ENCODE measurements at regions not wholly inside any gene's neighbourhood (a gene's known extent, or its start where the extent isn't known, plus 50 kb on each side); places are given as distances from the start of the nearest gene placed in this dataset.

DNA sequence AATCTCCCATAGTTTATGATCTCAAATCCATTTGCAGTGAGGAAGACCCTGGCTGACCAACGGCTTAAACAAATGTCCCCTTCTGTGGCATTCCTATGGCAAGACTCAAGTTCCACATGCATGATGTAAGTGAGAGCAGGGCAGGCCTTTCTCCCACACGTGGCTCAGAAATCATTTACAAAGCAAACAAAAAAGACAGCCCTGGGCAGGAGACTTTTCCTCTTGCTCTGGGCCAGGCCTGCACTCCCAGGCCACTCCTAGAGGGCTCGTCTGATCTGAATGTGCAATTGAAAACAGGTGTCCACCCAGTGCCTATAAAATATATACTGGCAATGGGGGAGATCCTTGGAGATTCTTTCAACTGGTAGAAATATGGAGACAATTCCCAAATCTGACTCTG lies 123.1 kb downstream of the DMRT2 start:
- no peaks in the 10 kb centered on the region for H3K27me3 ChIP-seq (ENCODE audit: insufficient read depth, low read depth, low read length)
- no peaks in the 10 kb centered on the region for H3F3A ChIP-seq (ENCODE audit: insufficient read depth, low read length, poor library complexity, severe bottlenecking)
- TF ChIP-seq MXI1 (conservative IDR thresholded peaks at IDR 0.05; ENCODE audit: poor library complexity, severe bottlenecking) (no peak), POLR2AphosphoS5 (IDR thresholded peaks at IDR 0.05) (no peak), SMC3 (conservative IDR thresholded peaks at IDR 0.05; ENCODE audit: poor library complexity) (no peak), TAF1 (IDR thresholded peaks at IDR 0.05; ENCODE audit: low read depth) (no peak), EZH2 (IDR thresholded peaks at IDR 0.05; ENCODE audit: borderline replicate concordance, insufficient read depth, low read length, poor library complexity, severe bottlenecking) (no peak), RAD21 (conservative IDR thresholded peaks at IDR 0.05) (no peak), EP300 (conservative IDR thresholded peaks at IDR 0.05; ENCODE audit: poor library complexity, severe bottlenecking) (no peak)
- TF ChIP-seq, protein P1, sequence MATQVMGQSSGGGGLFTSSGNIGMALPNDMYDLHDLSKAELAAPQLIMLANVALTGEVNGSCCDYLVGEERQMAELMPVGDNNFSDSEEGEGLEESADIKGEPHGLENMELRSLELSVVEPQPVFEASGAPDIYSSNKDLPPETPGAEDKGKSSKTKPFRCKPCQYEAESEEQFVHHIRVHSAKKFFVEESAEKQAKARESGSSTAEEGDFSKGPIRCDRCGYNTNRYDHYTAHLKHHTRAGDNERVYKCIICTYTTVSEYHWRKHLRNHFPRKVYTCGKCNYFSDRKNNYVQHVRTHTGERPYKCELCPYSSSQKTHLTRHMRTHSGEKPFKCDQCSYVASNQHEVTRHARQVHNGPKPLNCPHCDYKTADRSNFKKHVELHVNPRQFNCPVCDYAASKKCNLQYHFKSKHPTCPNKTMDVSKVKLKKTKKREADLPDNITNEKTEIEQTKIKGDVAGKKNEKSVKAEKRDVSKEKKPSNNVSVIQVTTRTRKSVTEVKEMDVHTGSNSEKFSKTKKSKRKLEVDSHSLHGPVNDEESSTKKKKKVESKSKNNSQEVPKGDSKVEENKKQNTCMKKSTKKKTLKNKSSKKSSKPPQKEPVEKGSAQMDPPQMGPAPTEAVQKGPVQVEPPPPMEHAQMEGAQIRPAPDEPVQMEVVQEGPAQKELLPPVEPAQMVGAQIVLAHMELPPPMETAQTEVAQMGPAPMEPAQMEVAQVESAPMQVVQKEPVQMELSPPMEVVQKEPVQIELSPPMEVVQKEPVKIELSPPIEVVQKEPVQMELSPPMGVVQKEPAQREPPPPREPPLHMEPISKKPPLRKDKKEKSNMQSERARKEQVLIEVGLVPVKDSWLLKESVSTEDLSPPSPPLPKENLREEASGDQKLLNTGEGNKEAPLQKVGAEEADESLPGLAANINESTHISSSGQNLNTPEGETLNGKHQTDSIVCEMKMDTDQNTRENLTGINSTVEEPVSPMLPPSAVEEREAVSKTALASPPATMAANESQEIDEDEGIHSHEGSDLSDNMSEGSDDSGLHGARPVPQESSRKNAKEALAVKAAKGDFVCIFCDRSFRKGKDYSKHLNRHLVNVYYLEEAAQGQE (IDR thresholded peaks at IDR 0.05; ENCODE audit: borderline replicate concordance) = no peak
- TF ChIP-seq, protein P2, sequence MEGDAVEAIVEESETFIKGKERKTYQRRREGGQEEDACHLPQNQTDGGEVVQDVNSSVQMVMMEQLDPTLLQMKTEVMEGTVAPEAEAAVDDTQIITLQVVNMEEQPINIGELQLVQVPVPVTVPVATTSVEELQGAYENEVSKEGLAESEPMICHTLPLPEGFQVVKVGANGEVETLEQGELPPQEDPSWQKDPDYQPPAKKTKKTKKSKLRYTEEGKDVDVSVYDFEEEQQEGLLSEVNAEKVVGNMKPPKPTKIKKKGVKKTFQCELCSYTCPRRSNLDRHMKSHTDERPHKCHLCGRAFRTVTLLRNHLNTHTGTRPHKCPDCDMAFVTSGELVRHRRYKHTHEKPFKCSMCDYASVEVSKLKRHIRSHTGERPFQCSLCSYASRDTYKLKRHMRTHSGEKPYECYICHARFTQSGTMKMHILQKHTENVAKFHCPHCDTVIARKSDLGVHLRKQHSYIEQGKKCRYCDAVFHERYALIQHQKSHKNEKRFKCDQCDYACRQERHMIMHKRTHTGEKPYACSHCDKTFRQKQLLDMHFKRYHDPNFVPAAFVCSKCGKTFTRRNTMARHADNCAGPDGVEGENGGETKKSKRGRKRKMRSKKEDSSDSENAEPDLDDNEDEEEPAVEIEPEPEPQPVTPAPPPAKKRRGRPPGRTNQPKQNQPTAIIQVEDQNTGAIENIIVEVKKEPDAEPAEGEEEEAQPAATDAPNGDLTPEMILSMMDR (IDR thresholded peaks at IDR 0.05; ENCODE audit: poor library complexity, severe bottlenecking) = no peak
- no peaks in the 10 kb centered on the region for H3K79me2 ChIP-seq (replicated peaks; ENCODE audit: insufficient read depth, low read length)
- no peak overlapping the region for H3K4me3 ChIP-seq (ENCODE audit: low read length)
- H3K9me3 ChIP-seq (ENCODE audit: low read length) = peaks cover 9% of the 10 kb centered on the region
- H4K20me1 ChIP-seq (ENCODE audit: insufficient read depth) = no peaks in the 10 kb centered on the region
- H3K9me2 ChIP-seq (ENCODE audit: insufficient read depth, low read length) = no peaks in the 10 kb centered on the region
- no peaks in the 10 kb centered on the region for H3K36me3 ChIP-seq (ENCODE audit: insufficient read depth, low read length)
- H3K27ac ChIP-seq (ENCODE audit: low read length) = no peak overlapping the region
- H3K4me2 ChIP-seq (ENCODE audit: low read length) = no peak overlapping the region
- H2AFZ ChIP-seq (ENCODE audit: low read depth, low read length) = no peak overlapping the region
- H3K9ac ChIP-seq (ENCODE audit: low read length) = no peak overlapping the region

DNA sequence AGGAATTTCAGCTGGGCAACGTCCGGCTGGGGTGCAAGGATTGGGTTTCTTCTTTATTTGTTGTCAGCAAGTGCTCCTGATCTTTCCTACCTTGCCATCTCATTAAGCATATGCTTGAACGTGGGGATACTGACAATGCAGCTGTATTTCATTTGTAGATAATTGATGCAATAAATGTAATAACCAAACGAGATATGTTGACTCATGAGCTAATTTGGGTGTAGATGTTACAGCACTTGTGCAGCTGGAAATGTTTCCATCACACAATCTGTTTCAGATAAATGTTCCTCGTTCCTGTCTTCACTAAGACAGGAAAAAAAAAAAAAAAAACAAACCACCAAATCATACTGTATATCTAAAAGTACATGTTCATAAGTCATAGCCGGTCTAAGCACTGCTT lies 123.8 kb downstream of the DMRT2 start:
- Histone ChIP-seq H2AFZ (ENCODE audit: low read depth, low read length) (no peak overlapping the region), H3K9ac (ENCODE audit: low read length) (no peak overlapping the region), H3K4me3 (ENCODE audit: low read length) (no peak overlapping the region), H4K20me1 (ENCODE audit: insufficient read depth) (no peaks in the 10 kb centered on the region), H3K27me3 (ENCODE audit: insufficient read depth, low read depth, low read length) (no peaks in the 10 kb centered on the region), H3K36me3 (ENCODE audit: insufficient read depth, low read length) (no peaks in the 10 kb centered on the region), H3F3A (ENCODE audit: insufficient read depth, low read length, poor library complexity, severe bottlenecking) (no peaks in the 10 kb centered on the region), H3K27ac (ENCODE audit: low read length) (no peak overlapping the region), H3K79me2 (replicated peaks; ENCODE audit: insufficient read depth, low read length) (no peaks in the 10 kb centered on the region), H3K9me3 (ENCODE audit: low read length) (peaks cover 5% of the 10 kb centered on the region), H3K9me2 (ENCODE audit: insufficient read depth, low read length) (no peaks in the 10 kb centered on the region), H3K4me2 (ENCODE audit: low read length) (no peak overlapping the region)
- TF ChIP-seq MXI1 (conservative IDR thresholded peaks at IDR 0.05; ENCODE audit: poor library complexity, severe bottlenecking) (no peak), POLR2AphosphoS5 (IDR thresholded peaks at IDR 0.05) (no peak), EP300 (conservative IDR thresholded peaks at IDR 0.05; ENCODE audit: poor library complexity, severe bottlenecking) (no peak), RAD21 (conservative IDR thresholded peaks at IDR 0.05) (no peak), EZH2 (IDR thresholded peaks at IDR 0.05; ENCODE audit: borderline replicate concordance, insufficient read depth, low read length, poor library complexity, severe bottlenecking) (no peak), SMC3 (conservative IDR thresholded peaks at IDR 0.05; ENCODE audit: poor library complexity) (no peak), TAF1 (IDR thresholded peaks at IDR 0.05; ENCODE audit: low read depth) (no peak)
- TF ChIP-seq, protein P1 (IDR thresholded peaks at IDR 0.05; ENCODE audit: borderline replicate concordance) = no peak
- TF ChIP-seq, protein P2 (IDR thresholded peaks at IDR 0.05; ENCODE audit: poor library complexity, severe bottlenecking) = no peak

All from neural cell (in vitro differentiated cells).